ENCODE measurements at regions not wholly inside any gene's neighbourhood (a gene's known extent, or its start where the extent isn't known, plus 50 kb on each side); places are given as distances from the start of the nearest gene placed in this dataset.

DNA sequence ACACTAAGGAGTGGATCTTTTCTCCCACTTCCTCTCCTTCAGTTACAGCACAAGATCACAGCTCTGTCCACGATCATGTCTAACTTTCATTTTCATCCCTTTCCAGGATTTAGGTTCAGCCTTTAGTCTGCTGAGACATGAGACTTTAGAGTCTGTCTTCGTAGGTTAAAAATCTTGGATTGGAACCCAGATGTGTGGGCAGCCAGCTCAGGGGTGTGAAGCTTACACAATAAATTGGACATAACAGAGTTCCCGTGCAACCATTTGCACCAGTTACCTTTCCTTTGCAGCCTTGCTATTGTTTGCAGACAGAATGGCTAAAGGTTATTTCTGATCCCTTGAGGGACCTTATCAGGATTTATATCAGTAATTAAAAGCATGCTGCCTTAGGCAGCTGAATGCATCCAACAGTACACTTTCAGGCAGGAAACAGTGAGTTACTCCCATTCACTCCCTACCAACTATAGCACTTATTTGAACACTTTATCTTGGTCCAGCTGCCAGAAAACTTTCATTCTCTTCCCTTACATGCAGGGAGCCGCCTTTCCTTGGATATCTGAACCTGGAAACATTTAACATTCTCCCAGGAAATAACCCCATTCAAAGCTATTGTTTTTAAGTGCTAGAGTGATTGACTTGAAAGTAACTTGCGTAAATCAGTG is 87.3 kb downstream of the TMEM100 start (continued):
- TF ChIP-seq, protein P1, sequence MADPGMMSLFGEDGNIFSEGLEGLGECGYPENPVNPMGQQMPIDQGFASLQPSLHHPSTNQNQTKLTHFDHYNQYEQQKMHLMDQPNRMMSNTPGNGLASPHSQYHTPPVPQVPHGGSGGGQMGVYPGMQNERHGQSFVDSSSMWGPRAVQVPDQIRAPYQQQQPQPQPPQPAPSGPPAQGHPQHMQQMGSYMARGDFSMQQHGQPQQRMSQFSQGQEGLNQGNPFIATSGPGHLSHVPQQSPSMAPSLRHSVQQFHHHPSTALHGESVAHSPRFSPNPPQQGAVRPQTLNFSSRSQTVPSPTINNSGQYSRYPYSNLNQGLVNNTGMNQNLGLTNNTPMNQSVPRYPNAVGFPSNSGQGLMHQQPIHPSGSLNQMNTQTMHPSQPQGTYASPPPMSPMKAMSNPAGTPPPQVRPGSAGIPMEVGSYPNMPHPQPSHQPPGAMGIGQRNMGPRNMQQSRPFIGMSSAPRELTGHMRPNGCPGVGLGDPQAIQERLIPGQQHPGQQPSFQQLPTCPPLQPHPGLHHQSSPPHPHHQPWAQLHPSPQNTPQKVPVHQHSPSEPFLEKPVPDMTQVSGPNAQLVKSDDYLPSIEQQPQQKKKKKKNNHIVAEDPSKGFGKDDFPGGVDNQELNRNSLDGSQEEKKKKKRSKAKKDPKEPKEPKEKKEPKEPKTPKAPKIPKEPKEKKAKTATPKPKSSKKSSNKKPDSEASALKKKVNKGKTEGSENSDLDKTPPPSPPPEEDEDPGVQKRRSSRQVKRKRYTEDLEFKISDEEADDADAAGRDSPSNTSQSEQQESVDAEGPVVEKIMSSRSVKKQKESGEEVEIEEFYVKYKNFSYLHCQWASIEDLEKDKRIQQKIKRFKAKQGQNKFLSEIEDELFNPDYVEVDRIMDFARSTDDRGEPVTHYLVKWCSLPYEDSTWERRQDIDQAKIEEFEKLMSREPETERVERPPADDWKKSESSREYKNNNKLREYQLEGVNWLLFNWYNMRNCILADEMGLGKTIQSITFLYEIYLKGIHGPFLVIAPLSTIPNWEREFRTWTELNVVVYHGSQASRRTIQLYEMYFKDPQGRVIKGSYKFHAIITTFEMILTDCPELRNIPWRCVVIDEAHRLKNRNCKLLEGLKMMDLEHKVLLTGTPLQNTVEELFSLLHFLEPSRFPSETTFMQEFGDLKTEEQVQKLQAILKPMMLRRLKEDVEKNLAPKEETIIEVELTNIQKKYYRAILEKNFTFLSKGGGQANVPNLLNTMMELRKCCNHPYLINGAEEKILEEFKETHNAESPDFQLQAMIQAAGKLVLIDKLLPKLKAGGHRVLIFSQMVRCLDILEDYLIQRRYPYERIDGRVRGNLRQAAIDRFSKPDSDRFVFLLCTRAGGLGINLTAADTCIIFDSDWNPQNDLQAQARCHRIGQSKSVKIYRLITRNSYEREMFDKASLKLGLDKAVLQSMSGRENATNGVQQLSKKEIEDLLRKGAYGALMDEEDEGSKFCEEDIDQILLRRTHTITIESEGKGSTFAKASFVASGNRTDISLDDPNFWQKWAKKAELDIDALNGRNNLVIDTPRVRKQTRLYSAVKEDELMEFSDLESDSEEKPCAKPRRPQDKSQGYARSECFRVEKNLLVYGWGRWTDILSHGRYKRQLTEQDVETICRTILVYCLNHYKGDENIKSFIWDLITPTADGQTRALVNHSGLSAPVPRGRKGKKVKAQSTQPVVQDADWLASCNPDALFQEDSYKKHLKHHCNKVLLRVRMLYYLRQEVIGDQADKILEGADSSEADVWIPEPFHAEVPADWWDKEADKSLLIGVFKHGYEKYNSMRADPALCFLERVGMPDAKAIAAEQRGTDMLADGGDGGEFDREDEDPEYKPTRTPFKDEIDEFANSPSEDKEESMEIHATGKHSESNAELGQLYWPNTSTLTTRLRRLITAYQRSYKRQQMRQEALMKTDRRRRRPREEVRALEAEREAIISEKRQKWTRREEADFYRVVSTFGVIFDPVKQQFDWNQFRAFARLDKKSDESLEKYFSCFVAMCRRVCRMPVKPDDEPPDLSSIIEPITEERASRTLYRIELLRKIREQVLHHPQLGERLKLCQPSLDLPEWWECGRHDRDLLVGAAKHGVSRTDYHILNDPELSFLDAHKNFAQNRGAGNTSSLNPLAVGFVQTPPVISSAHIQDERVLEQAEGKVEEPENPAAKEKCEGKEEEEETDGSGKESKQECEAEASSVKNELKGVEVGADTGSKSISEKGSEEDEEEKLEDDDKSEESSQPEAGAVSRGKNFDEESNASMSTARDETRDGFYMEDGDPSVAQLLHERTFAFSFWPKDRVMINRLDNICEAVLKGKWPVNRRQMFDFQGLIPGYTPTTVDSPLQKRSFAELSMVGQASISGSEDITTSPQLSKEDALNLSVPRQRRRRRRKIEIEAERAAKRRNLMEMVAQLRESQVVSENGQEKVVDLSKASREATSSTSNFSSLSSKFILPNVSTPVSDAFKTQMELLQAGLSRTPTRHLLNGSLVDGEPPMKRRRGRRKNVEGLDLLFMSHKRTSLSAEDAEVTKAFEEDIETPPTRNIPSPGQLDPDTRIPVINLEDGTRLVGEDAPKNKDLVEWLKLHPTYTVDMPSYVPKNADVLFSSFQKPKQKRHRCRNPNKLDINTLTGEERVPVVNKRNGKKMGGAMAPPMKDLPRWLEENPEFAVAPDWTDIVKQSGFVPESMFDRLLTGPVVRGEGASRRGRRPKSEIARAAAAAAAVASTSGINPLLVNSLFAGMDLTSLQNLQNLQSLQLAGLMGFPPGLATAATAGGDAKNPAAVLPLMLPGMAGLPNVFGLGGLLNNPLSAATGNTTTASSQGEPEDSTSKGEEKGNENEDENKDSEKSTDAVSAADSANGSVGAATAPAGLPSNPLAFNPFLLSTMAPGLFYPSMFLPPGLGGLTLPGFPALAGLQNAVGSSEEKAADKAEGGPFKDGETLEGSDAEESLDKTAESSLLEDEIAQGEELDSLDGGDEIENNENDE (IDR thresholded peaks at IDR 0.05; ENCODE audit: insufficient replicate concordance, low read length): no peak
- TF ChIP-seq CHD2 (IDR thresholded peaks at IDR 0.05; ENCODE audit: low read length) (no peak), POU5F1 (IDR thresholded peaks at IDR 0.05; ENCODE audit: low read depth, low read length) (no peak), RAD21 (IDR thresholded peaks at IDR 0.05 in 1 of 2, conservative IDR thresholded peaks at IDR 0.05 in 1 of 2; ENCODE audit: low read depth in 2 of 2, low read length in 2 of 2) (no peak), TBP (IDR thresholded peaks at IDR 0.05; ENCODE audit: low read depth, low read length) (no peak), SIRT6 (IDR thresholded peaks at IDR 0.05; ENCODE audit: low read length) (no peak), ZNF274 (IDR thresholded peaks at IDR 0.05; ENCODE audit: borderline replicate concordance, extremely low read depth, low read length) (no peak), JUN (IDR thresholded peaks at IDR 0.05; ENCODE audit: low read depth, low read length) (no peak), SP1 (IDR thresholded peaks at IDR 0.05; ENCODE audit: low read depth, low read length) (no peak), KDM5A (IDR thresholded peaks at IDR 0.05; ENCODE audit: low read length) (no peak)

All from H1 (cell line).